ENCODE measurements at regions not wholly inside any gene's neighbourhood (a gene's known extent, or its start where the extent isn't known, plus 50 kb on each side); places are given as distances from the start of the nearest gene placed in this dataset.

DNA sequence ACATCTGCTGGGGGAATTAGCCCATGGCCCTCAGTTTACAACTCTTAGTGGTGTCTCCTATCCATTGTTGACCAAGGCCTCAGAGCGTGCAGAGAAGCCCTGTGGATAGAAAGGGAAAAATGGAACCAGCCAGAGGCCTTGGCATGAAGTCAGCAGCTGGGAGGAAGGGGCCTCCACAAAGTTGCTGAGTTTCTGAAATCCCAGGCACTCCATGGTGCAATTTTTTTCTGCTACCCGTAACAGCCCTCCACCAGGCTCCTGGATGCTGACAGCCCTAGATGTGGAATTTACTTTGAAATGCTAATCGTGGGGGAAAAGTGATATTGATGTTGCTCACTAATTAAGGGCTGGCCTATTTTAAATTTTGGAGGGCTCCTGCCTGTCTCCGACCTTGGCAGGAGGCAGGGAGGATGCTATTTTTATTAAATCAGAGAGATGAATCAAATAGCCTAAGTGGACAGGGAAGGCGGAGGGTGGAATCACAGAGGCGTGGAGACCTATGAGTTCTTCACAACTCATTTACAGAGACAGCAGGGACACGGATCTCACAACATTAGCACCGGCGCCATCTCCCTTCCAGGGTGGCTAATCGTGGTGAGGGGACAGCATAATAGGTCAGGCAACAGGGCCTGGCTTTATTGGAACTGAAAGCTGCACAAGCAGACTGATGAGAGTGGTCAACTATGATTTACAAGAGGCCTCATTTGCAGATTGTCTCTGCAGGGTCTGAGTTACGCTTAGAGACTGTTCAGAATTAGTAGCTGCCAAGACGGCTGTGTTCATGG lies 99.8 kb upstream of the WSCD2 start:
- H3K36me3 Mint-ChIP-seq (ENCODE audit: low read depth) = no peaks in the 10 kb centered on the region
- no peaks in the 10 kb centered on the region for H3K9me3 Mint-ChIP-seq
- peak overlapping the region; percentile 71 to 80 (median 75) for H3K27ac Mint-ChIP-seq
- H3K4me1 Mint-ChIP-seq = peaks cover 20% of the 10 kb centered on the region
- H3K4me3 Mint-ChIP-seq = no peak overlapping the region
- H3K27me3 Mint-ChIP-seq (ENCODE audit: low read depth) = peaks cover 9% of the 10 kb centered on the region
- TF ChIP-seq CTCF (IDR thresholded peaks at IDR 0.05; ENCODE audit: unreplicated experiment in 3 of 3) = no peak

GRCh38 chr12:108033090-108033489 lies 96.0 kb upstream of the WSCD2 start:
- Mint-ChIP-seq H3K4me3 (no peak overlapping the region), H3K27ac (no peak overlapping the region), H3K9me3 (no peaks in the 10 kb centered on the region), H3K36me3 (ENCODE audit: low read depth) (no peaks in the 10 kb centered on the region), H3K4me1 (peaks cover 20% of the 10 kb centered on the region), H3K27me3 (ENCODE audit: low read depth) (peaks cover 15% of the 10 kb centered on the region)
- TF ChIP-seq CTCF (IDR thresholded peaks at IDR 0.05; ENCODE audit: unreplicated experiment in 3 of 3) = no peak

DNA sequence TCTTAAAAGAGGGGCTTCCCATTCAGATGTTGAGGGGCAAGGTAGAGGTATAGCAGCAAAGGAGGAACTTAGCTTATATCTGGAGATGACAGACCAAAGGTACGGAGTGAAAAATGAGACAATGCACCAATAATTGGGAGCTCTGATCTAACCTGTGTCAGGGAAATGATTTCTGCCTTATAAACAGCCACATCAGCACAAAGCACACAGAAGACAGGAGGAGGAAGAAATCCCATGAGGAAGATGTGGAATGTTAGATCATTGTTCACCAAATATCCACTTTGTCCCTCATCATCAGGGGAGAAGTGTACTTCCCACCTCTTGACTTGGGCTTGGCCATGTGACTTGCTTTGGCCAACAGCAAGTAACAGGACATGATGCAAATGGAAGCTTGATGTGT lies 93.7 kb upstream of the WSCD2 start:
- Mint-ChIP-seq H3K27ac (no peak overlapping the region), H3K9me3 (no peaks in the 10 kb centered on the region), H3K27me3 (ENCODE audit: low read depth) (peaks cover 15% of the 10 kb centered on the region), H3K4me1 (peaks cover 1% of the 10 kb centered on the region), H3K4me3 (no peak overlapping the region), H3K36me3 (ENCODE audit: low read depth) (no peaks in the 10 kb centered on the region)
- TF ChIP-seq CTCF (IDR thresholded peaks at IDR 0.05; ENCODE audit: unreplicated experiment in 3 of 3) = no peak

GRCh38 chr12:108037960-108038359 lies 91.1 kb upstream of the WSCD2 start:
- peaks cover 10% of the 10 kb centered on the region for H3K4me1 Mint-ChIP-seq
- H3K4me3 Mint-ChIP-seq = no peak overlapping the region
- no peaks in the 10 kb centered on the region for H3K9me3 Mint-ChIP-seq
- no peaks in the 10 kb centered on the region for H3K36me3 Mint-ChIP-seq (ENCODE audit: low read depth)
- H3K27ac Mint-ChIP-seq = no peak overlapping the region
- H3K27me3 Mint-ChIP-seq (ENCODE audit: low read depth) = peaks cover 10% of the 10 kb centered on the region
- TF ChIP-seq CTCF (IDR thresholded peaks at IDR 0.05; ENCODE audit: unreplicated experiment in 3 of 3) = no peak

- Mint-ChIP-seq H3K9me3 (no peaks in the 10 kb centered on the region), H3K36me3 (ENCODE audit: low read depth) (no peaks in the 10 kb centered on the region), H3K4me3 (no peak overlapping the region), H3K4me1 (peaks cover 27% of the 10 kb centered on the region), H3K27ac (no peak overlapping the region), H3K27me3 (ENCODE audit: low read depth) (peaks cover 10% of the 10 kb centered on the region)
- no peak for TF ChIP-seq CTCF (IDR thresholded peaks at IDR 0.05; ENCODE audit: unreplicated experiment in 3 of 3)
Observed at GRCh38 chr12:108039794-108040193, 89.3 kb upstream of the WSCD2 start.

DNA sequence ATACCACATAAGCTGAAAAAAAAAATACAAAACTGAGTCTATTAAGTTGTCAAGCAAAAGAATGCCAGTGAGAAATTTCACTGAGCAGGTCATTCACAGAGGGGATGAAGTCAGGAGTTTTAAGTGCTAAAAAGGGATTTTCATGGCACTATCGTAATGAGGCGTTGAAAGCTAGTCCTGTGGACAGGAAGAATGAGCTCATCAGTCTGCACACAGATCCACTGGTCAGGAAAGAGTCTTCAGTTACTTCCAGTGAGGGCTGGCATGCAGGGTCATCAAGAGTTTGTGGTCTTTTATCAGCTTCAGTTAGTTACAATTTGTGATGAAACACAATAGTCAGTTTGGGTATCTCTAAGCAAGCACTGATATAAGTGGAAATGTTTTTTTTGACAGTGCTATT lies 88.1 kb upstream of the WSCD2 start:
- Mint-ChIP-seq H3K9me3 (no peaks in the 10 kb centered on the region), H3K4me3 (no peak overlapping the region), H3K27me3 (ENCODE audit: low read depth) (no peaks in the 10 kb centered on the region), H3K36me3 (ENCODE audit: low read depth) (no peaks in the 10 kb centered on the region), H3K27ac (no peak overlapping the region), H3K4me1 (peaks cover 35% of the 10 kb centered on the region)
- no peak for TF ChIP-seq CTCF (IDR thresholded peaks at IDR 0.05; ENCODE audit: unreplicated experiment in 3 of 3)

Data from nephron (organoid).